ENCODE measurements at regions not wholly inside any gene's neighbourhood (a gene's known extent, or its start where the extent isn't known, plus 50 kb on each side); places are given as distances from the start of the nearest gene placed in this dataset.
A peak's percentile ranks its signal among the peaks of the same experiment; 100 is the strongest.

DNA sequence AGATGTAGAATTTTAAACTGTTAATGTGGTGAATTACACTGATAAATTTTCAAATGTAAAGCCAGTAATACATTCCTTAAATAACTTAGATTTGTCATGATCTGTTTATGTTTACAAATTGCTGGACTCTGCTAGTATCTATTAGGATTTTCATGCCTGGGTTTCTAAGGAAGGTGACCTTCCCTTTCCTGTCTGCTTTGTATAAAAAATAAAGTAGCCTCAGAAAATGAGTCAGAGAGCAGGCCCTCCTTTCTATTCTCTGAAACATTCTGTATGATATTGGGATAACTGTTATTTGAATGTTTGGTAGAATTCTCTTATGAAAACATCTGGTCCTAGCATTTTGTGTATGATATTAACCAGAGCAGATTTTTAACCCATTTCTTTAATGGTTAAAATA is 255.3 kb downstream of the SYK start:
- no peak overlapping the region for H3K4me3 ChIP-seq (ENCODE audit: control insufficient read depth, low read depth, low read length)
- peak; percentile 36 for DNase-seq (ENCODE audit: low read depth)
- TF ChIP-seq, protein P1, sequence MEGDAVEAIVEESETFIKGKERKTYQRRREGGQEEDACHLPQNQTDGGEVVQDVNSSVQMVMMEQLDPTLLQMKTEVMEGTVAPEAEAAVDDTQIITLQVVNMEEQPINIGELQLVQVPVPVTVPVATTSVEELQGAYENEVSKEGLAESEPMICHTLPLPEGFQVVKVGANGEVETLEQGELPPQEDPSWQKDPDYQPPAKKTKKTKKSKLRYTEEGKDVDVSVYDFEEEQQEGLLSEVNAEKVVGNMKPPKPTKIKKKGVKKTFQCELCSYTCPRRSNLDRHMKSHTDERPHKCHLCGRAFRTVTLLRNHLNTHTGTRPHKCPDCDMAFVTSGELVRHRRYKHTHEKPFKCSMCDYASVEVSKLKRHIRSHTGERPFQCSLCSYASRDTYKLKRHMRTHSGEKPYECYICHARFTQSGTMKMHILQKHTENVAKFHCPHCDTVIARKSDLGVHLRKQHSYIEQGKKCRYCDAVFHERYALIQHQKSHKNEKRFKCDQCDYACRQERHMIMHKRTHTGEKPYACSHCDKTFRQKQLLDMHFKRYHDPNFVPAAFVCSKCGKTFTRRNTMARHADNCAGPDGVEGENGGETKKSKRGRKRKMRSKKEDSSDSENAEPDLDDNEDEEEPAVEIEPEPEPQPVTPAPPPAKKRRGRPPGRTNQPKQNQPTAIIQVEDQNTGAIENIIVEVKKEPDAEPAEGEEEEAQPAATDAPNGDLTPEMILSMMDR (conservative IDR thresholded peaks at IDR 0.05; ENCODE audit: control insufficient read depth, insufficient read depth, low read depth, low read length), result no peak

DNA sequence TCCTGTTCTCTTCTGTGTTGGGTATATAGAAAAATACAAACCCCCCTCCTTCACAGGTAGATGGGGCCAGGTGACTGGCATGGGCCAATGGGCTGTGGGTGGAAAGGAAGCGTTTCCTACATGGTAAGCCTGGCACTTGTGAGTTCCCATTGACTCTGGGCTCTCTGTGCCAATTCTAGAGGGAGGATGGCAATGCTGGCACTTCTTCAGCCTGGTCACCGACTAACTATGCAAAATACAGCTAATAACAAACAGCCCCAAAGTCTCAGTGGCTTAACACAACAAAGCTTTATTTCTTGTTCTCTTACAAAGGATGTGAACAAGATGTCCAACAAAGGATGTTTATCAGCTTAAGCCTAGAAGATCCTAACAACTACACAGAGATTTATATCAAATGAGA is 258.1 kb downstream of the SYK start:
- DNase-seq (ENCODE audit: low read depth), result peak; percentile 47
- H3K4me3 ChIP-seq (ENCODE audit: control insufficient read depth, low read depth, low read length), result no peak overlapping the region
- TF ChIP-seq, protein P1 (conservative IDR thresholded peaks at IDR 0.05; ENCODE audit: control insufficient read depth, insufficient read depth, low read depth, low read length), result no peak

DNA sequence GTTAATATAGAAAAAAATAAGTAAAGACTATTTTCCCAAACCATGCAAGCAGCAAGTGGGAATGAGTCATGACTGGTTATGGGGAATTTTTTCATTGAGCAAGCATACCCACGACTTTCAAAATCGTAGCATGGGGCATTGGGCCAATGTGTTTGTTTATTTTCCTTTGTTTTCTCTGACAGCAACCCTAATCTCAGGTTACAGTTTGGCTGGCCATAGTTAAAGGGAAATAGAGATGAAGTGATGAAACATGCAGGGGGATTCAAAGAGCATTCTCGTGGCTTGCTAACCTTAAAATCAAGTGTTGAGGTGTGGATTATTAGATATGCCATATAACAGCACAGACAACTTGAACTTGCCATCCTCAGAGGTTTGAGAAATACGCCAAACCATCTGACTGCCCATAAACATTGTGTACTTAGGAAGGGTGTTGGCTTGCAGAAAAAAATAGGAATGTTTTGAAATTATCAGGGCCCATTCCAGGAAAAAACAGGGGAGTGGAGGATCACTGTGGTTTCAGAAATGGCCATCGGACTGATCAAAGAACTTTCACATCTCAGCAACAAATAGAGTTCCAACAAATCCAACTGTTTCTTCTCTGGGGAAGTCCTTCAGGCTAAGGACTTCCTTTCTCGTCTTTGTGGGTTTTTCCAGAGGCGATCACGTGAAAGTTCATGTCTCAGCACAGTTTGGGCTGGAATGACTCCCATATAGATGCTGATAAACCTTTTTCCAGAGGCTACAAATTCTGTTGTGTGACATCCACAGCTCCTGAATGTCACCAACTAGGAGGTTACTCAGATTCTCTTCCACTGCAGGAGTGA is 259.1 kb downstream of the SYK start:
- H3K4me3 ChIP-seq (ENCODE audit: control insufficient read depth, low read depth, low read length), result no peak overlapping the region
- peak; percentile 99 for DNase-seq (ENCODE audit: low read depth)
- TF ChIP-seq, protein P1 (conservative IDR thresholded peaks at IDR 0.05; ENCODE audit: control insufficient read depth, insufficient read depth, low read depth, low read length), result no peak

DNA sequence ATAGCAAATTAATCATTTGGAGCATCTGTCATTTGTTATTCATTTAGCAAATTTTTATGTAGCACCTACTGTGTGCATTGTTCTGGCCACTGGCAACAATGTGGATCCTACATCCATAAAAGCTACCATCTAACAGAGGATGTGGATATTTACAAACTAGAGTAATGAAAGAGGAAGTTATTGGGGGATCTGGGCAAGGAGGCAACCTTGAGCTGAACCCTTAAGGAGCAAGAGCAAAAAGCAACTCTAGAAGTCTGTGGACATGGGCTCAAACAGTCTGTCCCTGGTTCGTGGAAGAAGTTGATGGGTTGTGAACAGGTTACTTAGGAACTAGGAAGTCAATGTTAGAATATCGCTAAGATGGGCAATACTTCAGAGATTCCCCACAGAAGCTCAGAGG is 259.9 kb downstream of the SYK start:
- TF ChIP-seq, protein P1 (conservative IDR thresholded peaks at IDR 0.05; ENCODE audit: control insufficient read depth, insufficient read depth, low read depth, low read length), result no peak
- no peak for DNase-seq (ENCODE audit: low read depth)
- no peak overlapping the region for H3K4me3 ChIP-seq (ENCODE audit: control insufficient read depth, low read depth, low read length)

DNA sequence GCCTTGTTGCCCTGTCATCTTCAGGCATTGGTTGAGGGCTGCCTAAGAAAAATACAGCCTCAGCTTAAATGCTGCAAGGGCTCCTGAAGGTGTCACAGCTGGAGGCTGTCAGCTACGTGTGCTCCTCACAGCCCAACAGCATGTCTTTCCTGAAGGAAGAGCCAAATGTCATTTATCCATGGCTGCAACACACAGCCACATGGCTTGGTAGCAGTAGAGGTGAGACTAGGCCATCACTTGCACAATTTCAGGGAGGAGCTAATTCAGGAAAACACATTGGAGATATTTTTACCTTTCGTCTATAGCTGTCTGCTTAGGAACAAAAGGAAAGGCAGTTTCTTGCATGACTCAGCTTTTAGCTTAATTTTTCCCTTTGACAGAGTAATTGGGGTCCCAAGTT is 260.7 kb downstream of the SYK start:
- DNase-seq (ENCODE audit: low read depth), result no peak
- H3K4me3 ChIP-seq (ENCODE audit: control insufficient read depth, low read depth, low read length), result no peak overlapping the region
- TF ChIP-seq, protein P1 (conservative IDR thresholded peaks at IDR 0.05; ENCODE audit: control insufficient read depth, insufficient read depth, low read depth, low read length), result no peak

DNA sequence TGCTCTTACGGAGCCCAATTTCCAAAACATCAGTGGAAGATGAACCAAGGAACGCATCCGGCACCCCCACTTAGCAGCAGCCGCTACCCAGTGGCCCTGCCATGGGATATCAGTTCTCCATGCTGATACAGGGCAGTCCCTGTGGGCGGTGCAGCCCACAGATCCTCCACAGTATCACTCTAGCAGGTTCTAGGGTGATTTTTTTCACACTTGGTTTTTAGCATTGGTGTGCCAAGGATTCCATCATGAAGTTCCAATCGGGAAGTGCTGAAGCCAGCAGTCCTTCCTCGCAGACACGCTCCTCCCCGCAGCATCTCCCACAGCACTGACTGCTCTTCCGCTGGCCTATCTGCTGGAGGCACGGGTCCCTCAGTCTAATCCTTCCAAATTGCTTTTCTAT is 261.9 kb downstream of the SYK start:
- no peak for DNase-seq (ENCODE audit: low read depth)
- TF ChIP-seq, protein P1 (conservative IDR thresholded peaks at IDR 0.05; ENCODE audit: control insufficient read depth, insufficient read depth, low read depth, low read length), result no peak
- H3K4me3 ChIP-seq (ENCODE audit: control insufficient read depth, low read depth, low read length), result no peak overlapping the region

Data from fibroblast of mammary gland (primary cell).